ENCODE measurements at regions not wholly inside any gene's neighbourhood (a gene's known extent, or its start where the extent isn't known, plus 50 kb on each side); places are given as distances from the start of the nearest gene placed in this dataset.

- TF ChIP-seq CTCF (conservative IDR thresholded peaks at IDR 0.05 in 1 of 2, IDR thresholded peaks at IDR 0.05 in 1 of 2; ENCODE audit: low read depth in 1 of 2, low read length in 2 of 2), result no peak
- no peak for TF ChIP-seq EZH2 (IDR thresholded peaks at IDR 0.05; ENCODE audit: low read length, missing control alignments)
Observed at GRCh38 chr2:196399096-196399495, 227.7 kb upstream of the STK17B start.
